Gastrocnemius medialis (tissue), 4 donors: ENCODE measurements at regions not wholly inside any gene's neighbourhood (a gene's known extent, or its start where the extent isn't known, plus 50 kb on each side); places are given as distances from the start of the nearest gene placed in this dataset.

Experiments
- ATAC-seq, 2 donors: fragments of 150-250 bp; one replicate each; pipeline ENCODE4 v1.9.1; 2016
- DNase-seq, 2 donors: peaks; one replicate each; pipeline ENCODE4 v3.0.0-alpha.2; 2019
- H3K27ac ChIP-seq, 4 donors: fragments of 200-600 bp; sonication (generic); 1 replicate in 1 of 4; 2 replicates in 3 of 4; pipeline ENCODE4 v1.5.1; 2016 to 2018; ENCODE audit warnings: mild to moderate bottlenecking in 2 of 4, moderate library complexity in 1 of 4
- H3K27me3 ChIP-seq, 3 donors: fragments of 200-600 bp; sonication (generic) in 2 of 3; 1 replicate in 1 of 3; 2 replicates in 2 of 3; pipeline versions ENCODE4 v1.5.1 to v1.6.0; 2016 to 2019; ENCODE audit warnings: mild to moderate bottlenecking in 1 of 3, moderate library complexity in 1 of 3
- H3K36me3 ChIP-seq, 2 donors: fragments of 200-600 bp; sonication (generic) in 1 of 2; one replicate each; pipeline ENCODE4 v1.5.1; 2017 to 2018
- H3K4me1 ChIP-seq, 2 donors: fragments of 200-600 bp; sonication (generic) in 1 of 2; one replicate each; pipeline ENCODE4 v1.5.1; 2016 to 2017; ENCODE audit warnings: mild to moderate bottlenecking in 2 of 2
- H3K4me3 ChIP-seq, 4 donors: fragments of 200-600 bp; sonication (generic) in 3 of 4; 1 replicate in 1 of 4; 2 replicates in 3 of 4; pipeline ENCODE4 v1.5.1; 2016 to 2019; ENCODE audit warnings: mild to moderate bottlenecking in 2 of 4
- H3K9me3 ChIP-seq, 3 donors: fragments of 200-600 bp; sonication (generic) in 2 of 3; 1 replicate in 1 of 3; 2 replicates in 2 of 3; pipeline ENCODE4 v1.5.1; 2016 to 2019
- CTCF ChIP-seq, 5 experiments: fragments of 450-650 bp in 3 of 5; fragments of 200-600 bp in 2 of 5; sonication (generic) in 2 of 5; IDR thresholded peaks in 4 of 5; conservative IDR thresholded peaks in 1 of 5; 1 replicate in 4 of 5; 2 replicates in 1 of 5; pipeline ENCODE4 v1.5.1; 2016 to 2019; ENCODE audit warnings: antibody characterized with exemption in 5 of 5, mild to moderate bottlenecking in 3 of 5, moderate library complexity in 3 of 5
- POLR2A ChIP-seq, 2 donors: fragments of 450-650 bp; IDR thresholded peaks; one replicate each; pipeline ENCODE4 v1.6.1; 2017; ENCODE audit warnings: antibody characterized with exemption in 2 of 2, mild to moderate bottlenecking in 2 of 2, moderate library complexity in 2 of 2
- in situ Hi-C, 4 donors: fragments of 200-750 bp; cut with MboI; loops; one replicate each; pipeline versions ENCODE4 v1.15.0 to v1.8.0; 2017; ENCODE audit warnings: low sequenced_read_pairs in 4 of 4
- intact Hi-C: fragments of 100-400 bp; cut with DNase I; formaldehyde crosslinking; loops from one replicate; pipeline ENCODE4 v1.15.1; 2023; ENCODE audit warnings: low total_unique reads

- Histone ChIP-seq H3K27me3 (no peaks in the 10 kb centered on the region), H3K4me1 (no peaks in the 10 kb centered on the region), H3K4me3 (no peak overlapping the region), H3K36me3 (no peaks in the 10 kb centered on the region), H3K9me3 (peaks cover 0 to 3% (median 0%) of the 10 kb centered on the region in 3 donors), H3K27ac (no peak overlapping the region)
- no peak for ATAC-seq
- intact Hi-C loops: no loop called here
- in situ Hi-C loops: no loop called here
- no peak for DNase-seq
- no peak for TF ChIP-seq CTCF (IDR thresholded peaks at IDR 0.05 in 4 of 5, conservative IDR thresholded peaks at IDR 0.05 in 1 of 5)
These were observed 162.9 kb upstream of the PLPPR1 start for GRCh38 chr9:100865648-100866047.

- Histone ChIP-seq H3K27me3 (no peaks in the 10 kb centered on the region), H3K36me3 (no peaks in the 10 kb centered on the region), H3K4me1 (no peaks in the 10 kb centered on the region), H3K4me3 (no peak overlapping the region), H3K27ac (no peak overlapping the region), H3K9me3 (no peaks in the 10 kb centered on the region)
- in situ Hi-C loops: no loop called here
- no peak for TF ChIP-seq CTCF (IDR thresholded peaks at IDR 0.05 in 4 of 5, conservative IDR thresholded peaks at IDR 0.05 in 1 of 5)
- TF ChIP-seq POLR2A (IDR thresholded peaks at IDR 0.05): no peak
- ATAC-seq (no peak), DNase-seq (no peak)
- intact Hi-C loops: no loop called here
These were observed 159.2 kb upstream of the PLPPR1 start for GRCh38 chr9:100869326-100869725.

GRCh38 chr9:100879884-100880283, 148.6 kb upstream of the PLPPR1 start:
- intact Hi-C loops: no loop called here
- no peak overlapping the region for H3K4me3 ChIP-seq
- ATAC-seq: no peak
- no peaks in the 10 kb centered on the region for H3K4me1 ChIP-seq
- in situ Hi-C loops: no loop called here
- no peaks in the 10 kb centered on the region for H3K9me3 ChIP-seq
- H3K27ac ChIP-seq: no peak overlapping the region
- no peaks in the 10 kb centered on the region for H3K27me3 ChIP-seq
- no peak for DNase-seq
- no peaks in the 10 kb centered on the region for H3K36me3 ChIP-seq
- TF ChIP-seq POLR2A (IDR thresholded peaks at IDR 0.05): no peak
- no peak for TF ChIP-seq CTCF (IDR thresholded peaks at IDR 0.05 in 4 of 5, conservative IDR thresholded peaks at IDR 0.05 in 1 of 5)

GRCh38 chr9:100880284-100880683, 148.2 kb upstream of the PLPPR1 start:
- TF ChIP-seq POLR2A (IDR thresholded peaks at IDR 0.05) (no peak), CTCF (IDR thresholded peaks at IDR 0.05 in 4 of 5, conservative IDR thresholded peaks at IDR 0.05 in 1 of 5) (no peak)
- in situ Hi-C loops: no loop called here
- H3K36me3 ChIP-seq: no peaks in the 10 kb centered on the region
- intact Hi-C loops: no loop called here
- H3K27me3 ChIP-seq: no peaks in the 10 kb centered on the region
- DNase-seq: no peak
- ATAC-seq: no peak
- no peak overlapping the region for H3K27ac ChIP-seq
- H3K9me3 ChIP-seq: no peaks in the 10 kb centered on the region
- no peak overlapping the region for H3K4me3 ChIP-seq
- no peaks in the 10 kb centered on the region for H3K4me1 ChIP-seq

GRCh38 chr9:100884518-100884917, 144.0 kb upstream of the PLPPR1 start:
- Histone ChIP-seq H3K27ac (no peak overlapping the region), H3K4me3 (no peak overlapping the region), H3K36me3 (no peaks in the 10 kb centered on the region), H3K9me3 (no peaks in the 10 kb centered on the region), H3K27me3 (no peaks in the 10 kb centered on the region), H3K4me1 (no peaks in the 10 kb centered on the region)
- in situ Hi-C loops (no loop called here), intact Hi-C loops (no loop called here)
- TF ChIP-seq POLR2A (IDR thresholded peaks at IDR 0.05): no peak
- no peak for TF ChIP-seq CTCF (IDR thresholded peaks at IDR 0.05 in 4 of 5, conservative IDR thresholded peaks at IDR 0.05 in 1 of 5)
- DNase-seq: no peak
- no peak for ATAC-seq
